Psoas muscle (tissue), 7 donors: ENCODE measurements at regions not wholly inside any gene's neighbourhood (a gene's known extent, or its start where the extent isn't known, plus 50 kb on each side); places are given as distances from the start of the nearest gene placed in this dataset.

Source experiments
- ATAC-seq, 4 donors: fragments of 200-7000 bp; cut with Tn5 transposase; one replicate each; pipeline ENCODE4 v1.9.1; 2020; ENCODE audit warnings: moderate library complexity in 3 of 4, mild to moderate bottlenecking in 2 of 4
- DNase-seq, 2 donors: peaks; one replicate each; pipeline ENCODE4 v3.0.0-alpha.2; 2020
- H3K27ac ChIP-seq: fragments of 200-600 bp; one replicate; pipeline ENCODE4 v1.8.0; 2022
- H3K27me3 ChIP-seq, 3 donors: fragments of 200-600 bp in 1 of 3; one replicate each; pipeline versions ENCODE4 v1.6.1 to v1.8.0; 2013 to 2022; ENCODE audit warnings: low read length in 2 of 3, mild to moderate bottlenecking in 2 of 3, moderate library complexity in 1 of 3; ENCODE audit not compliant: insufficient read depth in 3 of 3
- H3K36me3 ChIP-seq, 2 donors: fragments of 200-600 bp in 1 of 2; one replicate each; pipeline versions ENCODE4 v1.6.1 to v1.8.0; 2013 to 2022; ENCODE audit warnings: low read depth in 1 of 2, mild to moderate bottlenecking in 1 of 2, moderate library complexity in 1 of 2; ENCODE audit not compliant: insufficient read depth in 1 of 2
- H3K4me1 ChIP-seq: fragments of 200-600 bp; one replicate; pipeline ENCODE4 v1.8.0; 2022
- H3K4me3 ChIP-seq: fragments of 200-600 bp; one replicate; pipeline ENCODE4 v1.8.0; 2022; ENCODE audit warnings: mild to moderate bottlenecking
- H3K9me3 ChIP-seq: fragments of 200-600 bp; one replicate; pipeline ENCODE4 v1.8.0; 2022
- CTCF ChIP-seq: fragments of 200-600 bp; IDR thresholded peaks from one replicate; pipeline ENCODE4 v1.8.0; 2022; ENCODE audit warnings: antibody characterized with exemption
- WGBS, 3 donors: extraction: QIAGEN DNeasy Blood & Tissue Kit; methylation state at CpG; one replicate each; pipeline versions ENCODE4 v1.1.6 to v1.1.7; 2013; 5-methylcytosine and 5-hydroxymethylcytosine counted together
- intact Hi-C, 2 donors: fragments of 100-400 bp; cut with DNase I; formaldehyde crosslinking; loops; one replicate each; pipeline versions ENCODE4 v1.11.0 to v1.14.2; 2022
- donor health status: healthy with polysubstance abuse.
- donor health status: DM: no; HTN: no; CAD: no; lungs with moderate emphysema.
- donor health status: Bipolar disorder and iron deficiency.
- donor health status: healthy.
- donor health status: DM: yes; HTN: yes; CAD: no.
- donor health status: DM: no; HTN: no; CAD: no.
- donor health status: DM: yes; HTN: yes; CAD: no.

GRCh38 chr13:69487576-69487975, 620.0 kb upstream of the ATXN8OS start:
- Histone ChIP-seq H3K36me3 (no peaks in the 10 kb centered on the region), H3K4me1 (no peaks in the 10 kb centered on the region), H3K4me3 (no peak overlapping the region), H3K27ac (no peak overlapping the region), H3K9me3 (no peaks in the 10 kb centered on the region), H3K27me3 (no peaks in the 10 kb centered on the region)
- no peak for ATAC-seq
- TF ChIP-seq CTCF = no peak
- intact Hi-C loops = no loop called here
- no peak for DNase-seq

- Histone ChIP-seq H3K4me3 (no peak overlapping the region), H3K27ac (no peak overlapping the region), H3K36me3 (no peaks in the 10 kb centered on the region), H3K4me1 (no peaks in the 10 kb centered on the region), H3K27me3 (no peaks in the 10 kb centered on the region), H3K9me3 (no peaks in the 10 kb centered on the region)
- intact Hi-C loops = no loop called here
- 57 to 62% (median 59%) methylated on average over 4 of the region's 4 CpGs for WGBS, 3 donors
- ATAC-seq = no peak
- no peak for TF ChIP-seq CTCF
- DNase-seq = no peak
Measured at GRCh38 chr13:69485991-69486592, 621.5 kb upstream of the ATXN8OS start.

- intact Hi-C loops = no loop called here
- H3K27me3 ChIP-seq = no peaks in the 10 kb centered on the region
- no peak overlapping the region for H3K27ac ChIP-seq
- H3K4me1 ChIP-seq = no peaks in the 10 kb centered on the region
- no peak for DNase-seq
- no peak for TF ChIP-seq CTCF
- H3K4me3 ChIP-seq = no peak overlapping the region
- no peaks in the 10 kb centered on the region for H3K36me3 ChIP-seq
- no peak for ATAC-seq
- no peaks in the 10 kb centered on the region for H3K9me3 ChIP-seq
Measured at GRCh38 chr13:69477451-69477850, 630.2 kb upstream of the ATXN8OS start.

GRCh38 chr13:69474011-69474685, 633.5 kb upstream of the ATXN8OS start:
- H3K27me3 ChIP-seq = no peaks in the 10 kb centered on the region
- no peaks in the 10 kb centered on the region for H3K36me3 ChIP-seq
- WGBS, 3 donors = 19 to 23% (median 19%) methylated on average over 2 of the region's 2 CpGs
- TF ChIP-seq CTCF = no peak
- no peak for DNase-seq
- ATAC-seq = no peak
- H3K9me3 ChIP-seq = no peaks in the 10 kb centered on the region
- H3K27ac ChIP-seq = no peak overlapping the region
- H3K4me1 ChIP-seq = no peaks in the 10 kb centered on the region
- no peak overlapping the region for H3K4me3 ChIP-seq
- intact Hi-C loops = no loop called here

- no peaks in the 10 kb centered on the region for H3K9me3 ChIP-seq
- no peak for DNase-seq
- no peaks in the 10 kb centered on the region for H3K36me3 ChIP-seq
- WGBS, 3 donors = 22 to 33% (median 28%) methylated on average over 2 of the region's 2 CpGs
- H3K27ac ChIP-seq = no peak overlapping the region
- no peaks in the 10 kb centered on the region for H3K27me3 ChIP-seq
- no peaks in the 10 kb centered on the region for H3K4me1 ChIP-seq
- intact Hi-C loops = no loop called here
- no peak for ATAC-seq
- H3K4me3 ChIP-seq = no peak overlapping the region
- TF ChIP-seq CTCF = no peak
Measured at GRCh38 chr13:69468624-69469023, 639.0 kb upstream of the ATXN8OS start.
